Osteocyte (in vitro differentiated cells): ENCODE measurements at regions not wholly inside any gene's neighbourhood (a gene's known extent, or its start where the extent isn't known, plus 50 kb on each side); places are given as distances from the start of the nearest gene placed in this dataset.
"Not testable (repeated sequence)": the region's sequence is repeated elsewhere in the genome, so short reads cannot be mapped to it uniquely, and the experiment has no call there.

Experiments
- DNase-seq: peaks from one replicate; pipeline ENCODE4 v3.0.0; 2021; ENCODE audit warnings: mixed read lengths; ENCODE audit not compliant: unreplicated experiment; ENCODE audit errors: extremely low spot score
- H3K27ac Mint-ChIP-seq: one replicate; pipeline ENCODE4 v1.8.0; 2021; ENCODE audit warnings: mild to moderate bottlenecking, mixed read lengths; ENCODE audit not compliant: unreplicated experiment
- H3K27me3 Mint-ChIP-seq: one replicate; pipeline ENCODE4 v1.8.0; 2021; ENCODE audit warnings: mixed read lengths; ENCODE audit not compliant: unreplicated experiment
- H3K36me3 Mint-ChIP-seq: one replicate; pipeline ENCODE4 v1.8.0; 2021; ENCODE audit warnings: mixed read lengths; ENCODE audit not compliant: unreplicated experiment
- H3K4me1 Mint-ChIP-seq: one replicate; pipeline ENCODE4 v1.8.0; 2021; ENCODE audit warnings: mixed read lengths; ENCODE audit not compliant: unreplicated experiment
- H3K4me3 Mint-ChIP-seq: one replicate; pipeline ENCODE4 v1.8.0; 2021; ENCODE audit warnings: mild to moderate bottlenecking, moderate library complexity, mixed read lengths; ENCODE audit not compliant: unreplicated experiment
- H3K9me3 Mint-ChIP-seq: one replicate; pipeline ENCODE4 v1.8.0; 2021; ENCODE audit warnings: mixed read lengths; ENCODE audit not compliant: unreplicated experiment
- TF ChIP-seq, protein P1 (sequence below): fragments of 200-600 bp; sonication (generic); IDR thresholded peaks from 2 replicates; pipeline ENCODE4 v1.5.0; 2021; ENCODE audit warnings: antibody characterized with exemption, mild to moderate bottlenecking, moderate library complexity

DNA sequence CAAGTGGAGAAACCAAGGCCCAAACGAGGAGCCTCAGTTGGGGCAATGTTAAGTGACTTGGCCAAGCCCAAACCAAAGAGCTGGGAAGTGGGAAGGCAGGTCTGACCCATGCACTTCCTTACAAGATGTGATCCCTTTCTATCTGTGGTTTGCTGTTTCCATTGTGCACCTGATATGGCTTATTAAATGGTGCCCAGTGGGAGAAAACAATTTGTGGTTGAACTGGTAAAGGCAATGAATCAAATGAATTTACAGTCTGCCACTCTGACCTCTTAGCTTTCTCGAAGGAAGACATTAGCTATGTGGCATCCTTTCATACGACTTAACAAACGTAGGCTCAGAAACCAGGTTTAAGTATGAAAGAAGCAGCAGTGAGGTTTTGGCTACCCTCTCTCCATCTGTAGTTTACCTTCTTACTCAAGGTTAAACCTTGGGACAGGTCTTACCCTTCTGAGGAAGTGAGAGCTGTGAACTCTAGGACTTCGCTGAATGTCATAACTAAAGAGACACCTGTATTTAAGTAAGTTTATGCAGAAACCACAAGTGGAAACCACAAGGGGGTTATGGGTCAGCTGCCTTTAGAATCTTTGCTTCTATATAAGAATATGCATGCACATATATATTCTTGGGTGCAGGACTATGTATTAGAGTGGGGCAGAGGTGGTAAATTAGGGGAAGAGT is 100.5 kb upstream of the SPATA31D4 start:
- Mint-ChIP-seq H3K4me1 (peaks cover 21% of the 10 kb centered on the region), H3K27ac (no peak overlapping the region), H3K27me3 (no peaks in the 10 kb centered on the region), H3K4me3 (no peak overlapping the region), H3K9me3 (peaks cover 3% of the 10 kb centered on the region), H3K36me3 (no peaks in the 10 kb centered on the region)
- TF ChIP-seq, protein P1, sequence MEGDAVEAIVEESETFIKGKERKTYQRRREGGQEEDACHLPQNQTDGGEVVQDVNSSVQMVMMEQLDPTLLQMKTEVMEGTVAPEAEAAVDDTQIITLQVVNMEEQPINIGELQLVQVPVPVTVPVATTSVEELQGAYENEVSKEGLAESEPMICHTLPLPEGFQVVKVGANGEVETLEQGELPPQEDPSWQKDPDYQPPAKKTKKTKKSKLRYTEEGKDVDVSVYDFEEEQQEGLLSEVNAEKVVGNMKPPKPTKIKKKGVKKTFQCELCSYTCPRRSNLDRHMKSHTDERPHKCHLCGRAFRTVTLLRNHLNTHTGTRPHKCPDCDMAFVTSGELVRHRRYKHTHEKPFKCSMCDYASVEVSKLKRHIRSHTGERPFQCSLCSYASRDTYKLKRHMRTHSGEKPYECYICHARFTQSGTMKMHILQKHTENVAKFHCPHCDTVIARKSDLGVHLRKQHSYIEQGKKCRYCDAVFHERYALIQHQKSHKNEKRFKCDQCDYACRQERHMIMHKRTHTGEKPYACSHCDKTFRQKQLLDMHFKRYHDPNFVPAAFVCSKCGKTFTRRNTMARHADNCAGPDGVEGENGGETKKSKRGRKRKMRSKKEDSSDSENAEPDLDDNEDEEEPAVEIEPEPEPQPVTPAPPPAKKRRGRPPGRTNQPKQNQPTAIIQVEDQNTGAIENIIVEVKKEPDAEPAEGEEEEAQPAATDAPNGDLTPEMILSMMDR = no peak
- DNase-seq = no peak

DNA sequence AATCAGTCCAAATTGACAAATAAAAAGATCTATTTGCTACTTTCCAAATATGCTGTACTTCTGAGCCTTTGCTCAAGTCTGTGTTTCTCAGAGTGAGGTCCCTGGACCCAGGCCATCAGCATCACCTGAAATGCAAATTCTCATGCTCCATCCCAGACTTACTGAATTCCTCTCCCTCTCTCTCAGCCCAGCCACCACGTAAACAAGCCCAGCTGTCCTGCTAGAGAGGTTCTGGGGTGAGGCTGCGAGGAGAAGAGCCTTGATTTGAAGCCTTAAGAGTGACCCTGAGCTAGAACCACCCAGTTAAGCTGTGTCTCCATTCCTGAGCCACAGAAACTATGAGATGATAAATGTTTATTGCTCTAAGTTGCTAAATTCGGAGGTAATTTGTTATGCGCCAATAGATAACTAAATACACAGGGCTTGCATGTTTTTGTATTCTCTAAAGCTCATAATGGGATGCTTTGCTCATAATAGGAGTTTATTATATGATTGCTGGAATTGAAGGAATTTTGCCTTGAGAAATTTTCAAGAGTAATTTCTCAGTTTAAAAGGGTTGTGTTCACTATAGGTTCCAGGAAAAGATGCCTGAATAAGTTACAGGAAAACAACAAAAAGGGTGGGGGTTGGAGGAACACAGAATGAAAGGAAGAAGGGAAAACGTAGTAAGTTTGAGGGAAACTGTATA is 98.9 kb upstream of the SPATA31D4 start:
- peaks cover 3% of the 10 kb centered on the region for H3K9me3 Mint-ChIP-seq
- TF ChIP-seq, protein P1 = no peak
- no peak overlapping the region for H3K4me3 Mint-ChIP-seq
- peaks cover 20% of the 10 kb centered on the region for H3K4me1 Mint-ChIP-seq
- no peak overlapping the region for H3K27ac Mint-ChIP-seq
- DNase-seq = no peak
- no peaks in the 10 kb centered on the region for H3K36me3 Mint-ChIP-seq
- no peaks in the 10 kb centered on the region for H3K27me3 Mint-ChIP-seq

DNA sequence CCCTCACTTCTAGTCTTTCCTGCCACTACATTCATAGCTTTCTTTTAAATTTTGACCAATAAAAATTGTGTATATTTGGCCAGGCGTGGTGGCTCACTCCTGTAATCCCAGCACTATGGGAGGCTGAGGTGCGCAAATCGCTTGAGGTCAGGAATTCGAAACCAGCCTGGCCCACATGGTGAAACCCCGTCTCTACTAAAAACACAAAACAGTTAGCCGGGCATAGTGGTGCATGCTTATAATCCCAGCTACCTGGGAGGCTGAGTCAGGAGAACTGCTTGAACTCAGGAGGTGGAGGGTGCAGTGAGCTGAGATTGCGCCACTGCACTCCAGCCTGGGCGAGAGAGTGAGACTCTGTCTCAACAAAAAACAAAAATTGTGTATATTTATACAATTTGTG is 97.8 kb upstream of the SPATA31D4 start:
- H3K36me3 Mint-ChIP-seq, H3K27me3 Mint-ChIP-seq, H3K4me3 Mint-ChIP-seq, H3K9me3 Mint-ChIP-seq, H3K27ac Mint-ChIP-seq, DNase-seq: not testable (repeated sequence)
- H3K4me1 Mint-ChIP-seq = peaks cover 17% of the 10 kb centered on the region

DNA sequence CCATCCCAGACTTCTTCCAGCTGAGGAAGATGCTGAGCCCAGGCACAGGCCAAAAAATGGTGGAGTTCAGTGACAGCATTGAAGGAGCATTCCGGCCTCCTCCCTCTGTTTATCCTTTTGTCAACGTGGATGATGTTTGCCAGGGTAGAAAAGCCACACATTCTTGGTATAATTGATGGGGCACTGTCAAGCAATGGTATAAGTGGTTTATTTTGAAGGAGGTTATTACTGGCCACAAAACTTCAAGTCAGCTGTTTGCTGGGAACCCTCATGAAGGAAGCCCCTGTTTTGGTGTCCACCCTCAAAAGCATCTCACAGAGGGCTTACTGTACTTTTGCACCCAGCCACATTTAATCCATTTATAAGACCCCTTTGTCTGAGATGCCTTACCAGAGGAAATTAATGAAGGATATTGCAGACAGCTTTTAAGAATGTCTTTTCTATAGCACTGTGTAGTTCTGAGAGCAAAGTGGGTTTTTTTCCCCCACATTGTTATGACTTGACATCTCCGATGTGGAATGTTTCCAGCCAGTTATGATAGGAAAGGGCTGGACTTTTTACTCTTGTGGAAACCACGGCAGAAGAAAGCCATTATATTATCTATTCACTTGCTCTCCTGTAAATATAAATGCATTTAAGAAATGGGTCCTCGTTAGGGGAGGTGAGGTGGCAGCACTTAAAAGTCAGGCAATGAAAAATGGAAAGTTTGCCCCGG is 95.5 kb upstream of the SPATA31D4 start:
- no peak for DNase-seq
- no peaks in the 10 kb centered on the region for H3K9me3 Mint-ChIP-seq
- no peak overlapping the region for H3K27ac Mint-ChIP-seq
- no peaks in the 10 kb centered on the region for H3K27me3 Mint-ChIP-seq
- H3K4me3 Mint-ChIP-seq = no peak overlapping the region
- no peaks in the 10 kb centered on the region for H3K36me3 Mint-ChIP-seq
- H3K4me1 Mint-ChIP-seq = peaks cover 16% of the 10 kb centered on the region
- TF ChIP-seq, protein P1 = no peak

DNA sequence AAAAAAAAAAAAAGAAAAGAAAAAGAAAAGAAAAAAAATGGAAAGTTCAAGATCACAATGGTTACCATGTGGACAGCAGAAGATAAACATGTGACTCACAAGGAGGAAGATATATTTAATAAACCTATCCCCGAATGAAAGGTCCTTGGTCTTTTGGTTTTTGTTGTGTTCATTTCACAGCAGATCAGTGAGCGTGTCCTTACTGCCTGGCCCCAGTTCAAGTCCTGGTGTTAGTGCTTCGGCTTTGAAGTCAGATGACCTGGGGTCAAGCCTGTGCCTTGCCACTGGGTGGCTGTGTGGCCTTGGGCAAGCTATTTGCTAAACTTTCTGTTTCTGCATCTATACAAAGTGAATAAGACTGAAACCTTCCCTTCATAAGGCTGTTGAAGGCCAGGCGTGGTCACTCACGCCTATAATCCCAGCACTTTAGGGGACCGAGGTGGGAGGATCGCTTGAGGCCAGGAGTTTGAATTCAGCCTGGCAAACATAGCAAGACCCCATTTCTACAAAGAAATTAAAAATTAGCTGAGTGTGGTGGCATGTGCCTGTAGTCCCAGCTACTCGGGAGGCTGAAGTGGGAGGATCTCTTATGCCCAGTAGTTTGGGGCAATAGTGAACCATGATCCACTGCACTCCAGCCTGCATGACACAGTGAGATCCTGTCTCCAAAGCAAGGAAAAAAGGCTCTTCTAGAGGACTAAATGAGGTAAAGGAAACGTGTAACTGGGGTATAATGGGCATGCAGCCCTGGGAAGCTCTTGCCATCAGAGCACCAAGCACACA is 94.5 kb upstream of the SPATA31D4 start:
- TF ChIP-seq, protein P1 = no peak
- H3K9me3 Mint-ChIP-seq = no peaks in the 10 kb centered on the region
- no peaks in the 10 kb centered on the region for H3K27me3 Mint-ChIP-seq
- H3K27ac Mint-ChIP-seq = no peak overlapping the region
- peaks cover 16% of the 10 kb centered on the region for H3K4me1 Mint-ChIP-seq
- H3K4me3 Mint-ChIP-seq = no peak overlapping the region
- DNase-seq = no peak
- no peaks in the 10 kb centered on the region for H3K36me3 Mint-ChIP-seq
